NCI-H226 (cell line): ENCODE measurements at regions not wholly inside any gene's neighbourhood (a gene's known extent, or its start where the extent isn't known, plus 50 kb on each side); places are given as distances from the start of the nearest gene placed in this dataset.
"Not testable (repeated sequence)": the region's sequence is repeated elsewhere in the genome, so short reads cannot be mapped to it uniquely, and the experiment has no call there.

Experiments
- DNase-seq: peaks from one replicate; pipeline ENCODE4 v3.0.0-alpha.2; 2015

- no peak for DNase-seq
Measured at GRCh38 chr20:60097285-60097684, 139.1 kb downstream of the CDH26 start.

- DNase-seq: no peak
Measured at GRCh38 chr20:60100780-60101179, 142.6 kb downstream of the CDH26 start.

DNA sequence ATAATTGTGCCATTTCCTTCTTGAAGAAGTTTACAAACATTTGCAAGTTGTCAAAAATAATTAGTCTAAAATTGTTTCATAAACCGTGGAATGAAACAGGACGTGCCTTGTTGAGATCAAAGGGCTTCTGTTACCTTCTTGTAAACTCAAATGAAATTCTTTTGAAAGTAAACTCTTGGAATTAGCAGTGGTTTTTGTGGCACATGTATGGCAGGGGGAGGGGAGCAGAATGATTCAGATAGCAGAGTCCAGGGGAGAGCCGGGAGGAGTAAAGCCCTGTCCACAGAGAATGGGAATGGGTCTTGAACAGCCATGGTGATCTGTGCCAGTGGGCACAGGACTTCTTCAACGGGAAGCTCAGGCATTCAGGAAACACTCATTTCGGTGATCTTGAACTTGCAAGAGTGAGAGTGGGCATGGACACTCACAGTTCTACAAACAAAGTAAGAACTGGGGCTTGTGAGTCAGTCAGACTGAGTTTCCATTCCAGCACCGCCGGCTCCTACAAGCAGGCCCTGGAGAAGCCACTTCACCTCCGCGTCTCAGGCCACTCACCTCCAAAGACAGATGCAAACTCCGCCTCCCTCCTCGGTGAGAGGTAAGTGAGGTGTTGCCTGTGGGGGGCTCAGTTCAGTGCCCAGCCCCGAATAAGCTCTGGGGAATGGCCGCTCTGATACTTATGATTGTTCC is 143.1 kb downstream of the CDH26 start:
- DNase-seq: no peak

DNA sequence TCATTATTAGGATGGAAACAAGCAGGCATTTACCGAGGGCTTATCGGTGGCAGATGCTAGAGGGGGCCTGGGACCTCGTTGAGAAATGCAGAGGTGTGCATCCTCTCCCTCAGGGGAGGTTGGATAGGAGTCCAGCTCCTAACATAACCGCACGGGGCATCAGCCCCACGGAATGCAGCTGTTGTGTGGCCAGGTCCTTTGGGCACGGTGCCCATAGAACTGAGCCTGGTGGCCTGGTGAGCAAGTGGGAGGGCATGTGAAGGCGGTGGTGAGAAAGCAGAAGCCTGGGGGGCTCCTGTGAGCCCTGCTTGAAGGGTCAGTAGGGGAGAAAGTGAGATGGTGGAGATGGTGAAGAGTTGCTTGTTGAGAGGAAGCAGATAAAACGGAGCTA is 143.7 kb downstream of the CDH26 start:
- DNase-seq: no peak

DNA sequence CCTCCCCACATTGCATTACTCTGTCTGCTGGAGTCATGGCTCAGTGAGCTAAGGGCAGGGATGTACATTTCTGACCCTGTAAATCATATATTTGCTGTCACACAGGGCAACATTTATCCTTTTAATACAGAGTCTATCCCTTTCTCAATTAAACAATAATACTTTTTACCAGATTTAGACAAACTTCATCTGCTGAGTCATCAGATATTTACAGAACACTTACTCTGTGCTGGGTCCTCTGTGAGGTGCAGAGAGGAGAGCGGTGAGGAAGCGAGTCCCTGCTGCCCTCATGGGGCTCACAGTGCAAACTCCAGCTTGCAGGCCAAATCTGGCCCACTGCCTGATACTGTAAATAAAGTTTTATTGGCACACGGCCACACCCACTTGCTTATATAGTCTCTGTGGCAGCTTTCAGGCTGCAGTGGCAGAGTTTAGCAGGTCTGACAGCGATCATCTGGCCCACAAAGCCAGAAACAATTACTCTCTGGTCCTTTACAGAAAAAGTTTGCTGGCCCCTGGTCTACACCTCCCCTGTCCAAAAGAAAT is 144.5 kb downstream of the CDH26 start:
- no peak for DNase-seq

GRCh38 chr20:60104993-60105803 is 147.0 kb downstream of the CDH26 start:
- no peak for DNase-seq

- DNase-seq: not testable (repeated sequence)
Measured at GRCh38 chr20:60106186-60106585, 148.0 kb downstream of the CDH26 start.

DNA sequence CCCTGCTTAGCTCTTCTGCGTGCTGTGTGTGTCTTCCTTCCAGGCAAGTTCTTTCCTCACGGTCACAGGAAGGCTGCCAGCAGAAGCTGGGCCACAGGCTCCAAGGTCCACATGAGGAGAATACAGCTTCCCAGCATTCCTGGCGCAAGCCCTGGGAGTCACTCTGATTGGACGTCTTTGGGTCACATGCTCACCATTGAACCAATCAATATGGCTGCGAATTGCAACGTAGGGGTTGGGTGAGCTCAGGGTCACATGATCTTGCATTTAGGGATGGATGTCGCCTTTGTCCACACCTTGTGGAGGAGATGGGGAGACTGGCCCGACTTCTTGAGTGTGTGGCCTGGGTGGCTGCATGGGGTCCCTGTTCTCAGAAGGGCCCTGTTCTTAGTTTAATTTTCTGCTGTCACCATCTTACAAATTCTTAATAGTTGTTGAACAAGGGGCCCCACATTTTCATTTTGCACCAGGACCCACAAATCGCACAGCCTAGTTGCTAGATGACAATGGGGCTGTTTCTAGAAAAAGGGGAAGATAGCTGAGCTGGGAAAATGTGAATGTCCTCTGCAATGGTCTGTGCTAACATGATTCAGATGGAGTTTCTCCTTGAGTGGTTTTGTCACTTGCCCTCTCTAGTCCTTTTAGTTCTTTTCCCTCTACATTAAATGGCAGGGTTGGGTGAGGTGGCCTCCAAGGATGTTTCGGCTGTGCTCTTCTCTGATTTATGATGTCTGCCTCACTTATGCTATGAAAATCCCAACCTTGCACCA is 149.6 kb downstream of the CDH26 start:
- DNase-seq: no peak

GRCh38 chr20:60108397-60108796 is 150.2 kb downstream of the CDH26 start:
- DNase-seq: no peak

GRCh38 chr20:60113024-60113724 is 155.0 kb downstream of the CDH26 start:
- no peak for DNase-seq

GRCh38 chr20:60113771-60114170 is 155.5 kb downstream of the CDH26 start:
- DNase-seq: no peak

- DNase-seq: no peak
Measured at GRCh38 chr20:60115451-60115850, 157.2 kb downstream of the CDH26 start.

GRCh38 chr20:60116128-60116909 is 158.1 kb downstream of the CDH26 start:
- no peak for DNase-seq

DNA sequence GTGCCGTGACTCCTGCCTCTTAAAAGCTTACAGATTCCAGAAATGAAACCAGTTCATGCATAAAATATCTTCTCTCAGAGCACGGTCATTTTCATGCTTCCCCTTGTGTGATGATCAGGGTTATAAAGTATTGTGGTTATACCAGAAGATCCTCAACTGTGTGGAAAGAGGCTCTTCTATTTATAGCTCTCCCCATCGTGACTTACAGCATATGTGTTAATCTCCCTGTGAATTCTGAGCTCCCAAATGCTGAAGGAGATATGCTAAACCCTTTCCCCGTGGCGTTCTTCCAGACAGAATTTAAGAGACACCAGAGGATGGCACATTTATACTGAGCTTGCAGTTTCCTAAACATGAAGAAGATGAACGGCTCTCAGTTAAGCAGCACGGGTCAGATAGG is 158.8 kb downstream of the CDH26 start:
- DNase-seq: no peak

DNA sequence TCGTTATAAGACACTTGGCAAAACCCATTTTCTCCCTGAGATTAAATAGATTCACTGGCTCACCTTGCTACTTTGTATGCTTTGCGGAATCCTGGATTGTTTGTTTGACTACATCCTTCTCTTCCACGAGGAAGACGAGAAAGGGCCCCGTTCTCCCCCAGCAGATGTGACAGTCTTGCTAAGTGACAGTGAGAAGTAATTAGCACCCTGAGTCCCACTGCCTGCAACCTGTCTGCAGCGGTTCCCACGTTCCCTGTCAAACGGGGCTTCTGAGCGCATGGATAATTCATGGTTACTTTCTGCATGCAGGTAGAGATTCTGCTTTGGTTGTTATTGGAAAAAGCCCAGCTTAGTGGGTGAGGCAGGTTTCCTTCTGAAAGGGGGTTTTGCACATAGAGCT is 163.7 kb downstream of the CDH26 start:
- DNase-seq: no peak

DNA sequence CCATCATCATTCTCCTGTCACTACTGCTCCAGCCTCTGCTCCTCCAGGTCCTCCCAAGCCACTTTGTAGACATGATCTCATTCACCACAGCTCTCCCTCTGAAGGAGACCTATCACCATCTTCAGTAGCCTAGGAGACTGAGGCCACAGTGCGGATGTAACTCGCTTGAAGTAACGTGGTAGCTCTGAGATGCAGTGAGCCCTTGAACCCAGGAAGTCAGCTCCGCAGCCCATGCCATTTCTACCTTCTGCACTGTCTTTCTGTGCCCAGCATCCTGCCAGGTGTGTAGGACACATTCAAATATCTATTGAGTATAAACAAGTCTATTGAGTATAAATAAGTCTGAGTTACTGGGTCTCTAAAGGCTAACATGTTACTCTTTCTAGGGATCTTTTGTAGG is 164.4 kb downstream of the CDH26 start:
- DNase-seq: no peak

DNA sequence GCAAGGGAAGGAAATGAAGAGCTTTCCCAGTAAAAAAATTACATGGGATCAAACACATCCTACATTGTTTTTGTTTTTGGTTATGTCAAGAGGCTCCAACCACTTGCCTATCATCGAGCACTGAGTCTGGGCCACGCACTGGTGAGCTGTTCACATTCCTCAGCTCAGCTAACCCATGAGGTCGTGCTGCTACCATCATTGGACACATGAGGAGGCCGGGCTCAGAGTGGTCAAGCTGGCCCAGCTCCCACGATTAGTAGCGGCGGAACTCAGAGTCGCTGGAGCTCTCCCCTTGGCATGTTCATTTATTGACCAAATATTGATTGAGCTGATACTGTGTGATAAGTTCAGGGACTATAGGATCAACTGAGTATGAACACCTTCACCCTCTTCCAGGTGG is 164.9 kb downstream of the CDH26 start:
- DNase-seq: no peak

DNA sequence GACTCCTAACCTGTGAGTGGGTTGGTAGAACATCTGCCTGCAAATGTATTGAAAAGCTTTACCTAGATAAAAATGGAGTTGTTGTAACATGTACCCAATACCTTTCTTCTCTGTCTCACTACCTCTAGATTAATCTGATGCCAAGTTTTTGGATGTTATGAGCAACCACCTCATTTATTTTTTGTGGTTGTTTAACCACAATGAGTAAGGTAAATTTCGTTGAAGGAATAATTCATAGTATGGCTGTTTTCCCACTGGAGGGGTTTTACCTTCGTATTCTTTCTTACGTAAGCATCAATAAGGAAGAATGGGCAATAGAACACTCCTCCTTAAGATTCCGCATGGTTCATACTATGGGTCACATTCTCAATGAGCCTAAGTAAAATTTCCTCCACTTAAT is 165.4 kb downstream of the CDH26 start:
- DNase-seq: no peak

DNA sequence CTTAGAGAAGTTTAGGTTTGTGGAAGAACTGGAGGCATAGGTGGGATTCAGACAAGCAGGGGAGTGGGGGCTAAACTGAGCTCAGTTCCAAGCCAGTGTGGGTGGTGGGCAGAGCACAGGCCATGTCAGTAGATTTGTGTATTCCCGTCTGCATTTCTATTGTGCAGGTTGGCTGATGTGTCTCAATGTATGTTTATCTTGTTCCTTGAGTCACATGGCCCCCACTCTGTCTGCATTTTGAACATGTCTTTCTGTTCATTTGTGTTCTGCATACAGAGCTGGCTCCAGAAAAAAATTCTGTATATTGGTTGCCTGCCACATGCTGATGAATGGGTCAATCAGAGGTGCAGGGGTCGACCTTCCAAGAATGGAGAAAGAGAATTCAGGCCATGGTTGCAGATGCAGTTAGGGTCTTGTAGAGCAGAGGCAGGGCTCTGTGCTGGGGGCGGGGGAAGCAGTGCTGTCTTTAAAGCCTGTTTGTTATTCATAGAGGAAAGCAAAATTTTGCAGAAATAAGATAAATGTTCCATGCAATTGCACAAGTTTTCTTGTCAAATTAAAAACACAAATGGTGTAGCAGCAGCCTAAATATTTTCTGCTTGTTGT is 166.7 kb downstream of the CDH26 start:
- no peak for DNase-seq

GRCh38 chr20:60125513-60125912 is 167.3 kb downstream of the CDH26 start:
- DNase-seq: no peak

DNA sequence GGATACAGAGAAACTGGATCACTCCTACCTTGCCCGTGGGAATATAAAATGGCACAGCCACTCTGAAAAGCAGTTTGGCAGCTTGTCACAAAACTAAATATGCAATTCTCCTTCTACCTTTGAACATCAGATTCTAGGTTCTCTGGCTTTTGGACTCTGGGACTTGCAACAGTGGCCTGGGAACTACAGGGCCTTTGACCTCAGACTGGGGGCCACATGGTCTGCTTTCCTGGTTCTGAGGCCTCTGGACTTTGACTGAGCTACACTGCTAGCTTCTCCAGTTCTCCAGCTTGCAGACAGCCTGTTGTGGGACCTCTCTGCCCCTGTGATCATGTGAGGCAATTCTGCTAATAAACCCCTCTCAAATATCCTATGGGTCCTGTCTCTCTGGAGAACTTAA is 168.8 kb downstream of the CDH26 start:
- no peak for DNase-seq

DNA sequence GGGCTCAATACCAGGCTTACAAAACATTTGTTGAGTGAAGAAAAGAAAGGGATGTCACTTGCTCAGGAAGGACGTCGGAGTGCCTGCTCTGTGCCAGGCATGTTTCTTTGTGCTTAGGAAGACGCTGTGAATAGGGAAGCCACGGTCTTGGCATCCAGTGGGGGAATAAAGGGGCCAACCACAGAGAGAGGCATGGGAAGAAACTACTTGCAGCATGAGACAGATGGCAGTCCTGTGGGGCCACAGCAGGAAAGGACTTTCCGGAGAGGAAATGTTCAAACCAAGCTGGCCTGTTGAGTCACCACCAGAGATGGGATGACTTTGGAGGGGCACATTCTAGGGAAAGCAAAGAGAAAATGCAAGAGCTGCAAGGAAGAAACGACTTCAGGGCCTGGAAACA is 173.2 kb downstream of the CDH26 start:
- no peak for DNase-seq
